ENCODE measurements at regions not wholly inside any gene's neighbourhood (a gene's known extent, or its start where the extent isn't known, plus 50 kb on each side); places are given as distances from the start of the nearest gene placed in this dataset.

DNA sequence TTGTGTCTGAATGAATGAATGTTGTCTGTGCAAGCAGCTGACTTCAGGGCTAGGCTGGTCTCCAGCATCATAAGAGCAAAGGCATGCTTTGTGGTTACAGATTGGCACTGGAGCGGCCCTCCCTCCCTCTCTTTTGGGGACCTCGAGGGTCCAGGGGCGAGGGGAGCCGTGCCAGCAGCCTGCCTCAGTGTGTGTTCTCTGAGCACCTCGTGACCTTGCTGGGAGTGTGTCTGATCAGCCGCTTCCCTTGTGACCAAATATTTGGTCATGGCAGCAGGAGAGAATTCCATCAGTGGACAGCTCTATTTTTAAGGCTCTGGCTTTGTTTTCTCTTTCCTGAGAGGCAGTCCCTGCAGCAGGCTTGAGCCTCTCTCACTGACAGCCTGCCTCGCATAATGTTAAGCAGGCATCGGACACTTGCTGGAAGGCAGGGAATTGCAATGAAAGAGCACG, 329.7 kb downstream of the UQCRFS1 start:
- no peak for DNase-seq (ENCODE audit: low spot score)

DNA sequence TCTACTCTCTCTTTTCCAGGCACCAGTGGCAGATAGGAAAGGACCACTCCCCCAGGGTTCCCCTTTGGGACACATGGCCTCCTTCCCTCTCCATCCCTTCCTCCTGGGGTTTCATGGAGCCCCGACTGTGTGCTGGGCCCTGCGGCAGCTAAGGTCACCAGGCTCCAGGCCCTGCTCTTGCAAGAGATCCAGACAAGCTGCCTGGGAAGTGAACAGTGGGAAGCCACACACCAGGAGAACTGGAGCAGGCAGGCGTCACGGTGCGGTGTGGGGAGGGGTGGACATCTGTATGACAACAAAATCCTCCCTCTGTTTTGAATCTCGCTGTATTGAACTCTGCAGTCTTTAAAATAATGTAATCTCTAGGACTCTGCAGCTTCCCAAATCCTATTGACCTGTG, 330.1 kb downstream of the UQCRFS1 start:
- DNase-seq (ENCODE audit: low spot score): no peak

DNA sequence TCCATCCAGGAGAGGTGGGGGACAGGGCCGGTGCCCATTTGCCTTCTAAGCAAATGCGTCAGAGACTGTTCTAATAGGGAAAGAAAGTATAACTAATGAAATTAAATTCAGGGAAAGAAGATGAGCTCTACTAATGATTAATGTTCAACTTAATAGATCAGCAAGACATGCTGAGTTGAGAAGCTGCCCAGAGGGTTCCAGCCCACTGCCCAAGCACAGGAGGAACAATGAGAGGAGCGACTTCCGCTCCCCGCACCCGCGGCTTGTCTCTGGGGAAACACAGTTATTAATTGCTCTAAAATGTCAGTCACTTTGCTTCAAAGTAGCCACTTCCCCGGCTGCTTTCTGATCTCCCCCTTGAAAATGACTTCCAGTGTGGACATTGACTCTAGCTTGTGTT, 331.3 kb downstream of the UQCRFS1 start:
- DNase-seq (ENCODE audit: low spot score): no peak

DNA sequence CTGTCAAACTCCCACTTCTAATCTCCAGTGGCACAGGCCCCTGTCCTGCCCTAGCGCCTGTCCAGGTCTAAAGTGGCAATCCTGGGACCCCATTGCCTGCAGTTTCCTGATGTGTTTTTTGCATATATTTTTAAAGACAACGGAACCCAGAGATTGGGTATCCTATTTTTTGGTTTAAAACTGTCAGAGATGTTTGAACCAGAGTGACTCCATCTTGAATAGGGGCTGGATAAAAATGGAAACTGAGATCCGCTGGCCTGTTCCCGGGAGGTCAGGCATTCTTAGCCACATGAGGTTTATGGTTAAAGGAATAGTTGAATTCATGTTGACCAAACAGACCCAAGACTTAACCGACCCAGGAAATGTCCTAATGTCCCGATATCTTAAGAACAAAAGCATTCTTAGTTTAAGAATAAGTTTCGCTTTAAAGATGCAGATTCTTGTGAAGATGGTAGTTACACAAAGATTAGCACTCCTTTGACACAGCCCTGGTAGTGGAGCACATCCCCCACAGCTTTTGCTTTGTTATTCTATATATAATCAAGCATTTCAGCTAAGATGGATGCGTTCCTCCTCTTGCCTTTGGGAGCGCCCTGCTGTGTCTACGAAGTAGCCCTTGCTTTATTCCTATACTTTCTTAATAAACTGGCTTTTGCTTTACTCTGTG, 332.1 kb downstream of the UQCRFS1 start:
- no peak for DNase-seq (ENCODE audit: low spot score)

DNA sequence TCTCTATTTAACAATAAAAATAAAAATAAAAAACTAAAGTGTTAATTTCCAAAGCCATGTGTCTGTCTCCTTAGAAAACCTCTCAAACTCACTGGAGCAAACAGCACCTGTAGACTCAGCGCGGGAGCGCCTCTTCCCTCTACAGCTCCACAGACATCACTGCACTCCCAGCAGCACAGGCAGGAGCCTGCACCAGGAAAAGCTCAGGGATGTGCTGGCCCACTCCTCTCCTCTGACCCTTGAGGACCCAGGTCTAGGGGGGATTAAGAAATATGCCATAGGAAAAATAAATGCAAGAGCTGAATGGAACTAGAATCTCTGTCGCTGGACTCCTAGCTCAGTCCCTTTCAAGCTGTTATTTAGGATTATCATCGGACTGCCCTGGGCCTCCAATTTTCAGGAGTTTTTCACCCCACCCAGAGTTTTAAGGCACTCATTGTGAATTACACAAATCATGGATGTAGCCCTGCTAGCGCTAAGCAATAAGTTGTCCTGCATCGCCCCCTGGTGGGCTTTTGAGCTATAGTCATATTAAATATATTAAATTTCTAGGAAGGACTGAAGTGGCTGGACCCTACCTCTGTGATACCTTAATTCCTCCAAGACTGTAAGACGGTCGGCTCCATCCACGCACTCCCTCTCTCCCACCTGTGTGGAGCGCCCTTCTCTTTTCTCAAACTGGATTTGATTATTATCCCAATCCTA, 333.9 kb downstream of the UQCRFS1 start:
- DNase-seq (ENCODE audit: low spot score): peak; percentile 37

DNA sequence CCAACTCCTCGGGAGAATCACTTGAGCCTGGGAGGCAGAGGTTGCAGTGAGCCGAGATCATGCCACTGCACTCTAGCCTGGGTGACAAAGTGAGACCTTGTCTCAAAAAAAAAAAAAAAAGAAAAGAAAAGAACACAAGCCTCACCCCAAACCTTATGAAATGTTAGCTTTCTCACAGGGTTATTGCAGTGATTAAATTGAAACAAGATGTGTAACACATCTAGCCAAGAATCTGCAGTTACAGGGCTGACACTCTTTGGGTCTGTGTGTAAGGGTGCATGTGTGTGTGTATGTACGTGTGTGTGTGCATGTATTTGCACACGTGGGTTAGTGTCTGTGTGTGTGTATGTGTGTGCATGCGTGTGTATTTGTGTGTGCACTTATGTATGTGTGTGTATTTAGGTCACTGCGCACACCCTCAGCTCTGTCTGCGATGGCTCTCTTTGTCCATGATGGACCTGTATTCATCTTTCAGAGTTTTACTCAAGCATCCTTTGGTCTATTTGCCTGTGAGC, 336.3 kb downstream of the UQCRFS1 start:
- no peak for DNase-seq (ENCODE audit: low spot score)

DNA sequence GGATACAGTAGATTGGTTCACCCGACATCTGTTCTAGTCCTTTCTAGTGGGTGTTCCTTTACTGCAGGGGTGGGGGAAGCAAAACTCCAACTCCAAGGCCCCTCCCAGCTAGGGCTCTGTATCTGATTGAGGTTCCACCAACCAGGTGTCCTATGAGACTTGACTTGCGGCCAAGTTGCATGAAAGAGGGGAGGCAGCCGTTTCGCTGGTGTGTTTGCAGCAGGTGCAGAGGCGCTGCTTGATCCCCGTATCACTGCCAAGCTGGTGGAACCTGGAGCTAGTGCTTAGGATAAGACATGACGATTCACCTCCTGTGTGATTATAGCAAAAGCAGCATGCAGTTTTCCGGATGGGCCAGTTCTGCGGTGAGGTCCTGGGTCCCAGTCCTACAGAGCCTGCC, 338.2 kb downstream of the UQCRFS1 start:
- DNase-seq (ENCODE audit: low spot score): no peak

DNA sequence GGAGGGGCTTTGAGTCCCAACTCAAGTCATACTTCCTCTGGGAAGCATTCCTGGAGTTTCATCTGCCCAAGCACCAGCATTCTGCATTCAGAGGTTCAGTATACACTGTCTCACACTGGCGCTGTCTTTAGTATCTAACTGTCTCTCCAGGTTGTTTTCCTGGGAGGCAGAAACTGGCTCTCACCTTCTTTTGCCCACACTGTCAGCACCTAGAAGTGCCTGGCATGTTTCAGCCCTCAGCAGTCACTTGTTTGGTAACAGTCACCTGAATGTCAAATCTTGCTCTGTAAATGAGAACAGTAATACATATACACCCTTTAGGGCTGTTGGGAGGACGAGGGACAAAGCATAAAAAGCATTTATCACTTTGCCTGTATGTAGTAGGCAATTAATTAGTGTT, 339.6 kb downstream of the UQCRFS1 start:
- DNase-seq (ENCODE audit: low spot score): no peak

DNA sequence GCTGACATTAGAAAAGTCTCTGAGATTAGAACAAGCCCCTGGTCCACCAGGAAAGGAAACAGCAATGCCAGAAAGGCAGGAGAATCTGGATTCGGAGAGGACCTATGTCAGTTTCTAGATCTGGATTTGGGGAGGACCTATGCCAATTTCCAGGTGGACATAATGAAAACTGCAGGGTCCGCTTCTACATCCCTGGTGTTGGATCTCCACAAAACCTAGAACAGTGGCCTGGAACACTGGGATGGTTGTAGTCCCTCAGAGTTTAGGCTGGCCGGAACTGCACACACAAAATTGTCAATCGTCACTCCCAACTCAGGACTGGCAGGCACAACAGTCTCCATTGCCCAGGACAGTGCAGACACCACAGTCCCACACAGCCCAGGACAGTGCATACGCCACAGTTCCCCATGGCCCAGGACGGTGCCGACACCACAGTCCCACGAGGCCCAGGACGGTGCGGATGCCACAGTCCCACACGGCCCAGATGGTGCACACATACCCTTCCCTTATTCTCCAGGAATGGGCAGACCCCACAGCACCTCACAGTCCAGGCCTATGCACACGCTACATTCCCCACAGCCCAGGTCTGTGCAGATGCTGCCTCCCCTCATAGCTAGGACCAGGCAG, 341.7 kb downstream of the UQCRFS1 start:
- no peak for DNase-seq (ENCODE audit: low spot score)

DNA sequence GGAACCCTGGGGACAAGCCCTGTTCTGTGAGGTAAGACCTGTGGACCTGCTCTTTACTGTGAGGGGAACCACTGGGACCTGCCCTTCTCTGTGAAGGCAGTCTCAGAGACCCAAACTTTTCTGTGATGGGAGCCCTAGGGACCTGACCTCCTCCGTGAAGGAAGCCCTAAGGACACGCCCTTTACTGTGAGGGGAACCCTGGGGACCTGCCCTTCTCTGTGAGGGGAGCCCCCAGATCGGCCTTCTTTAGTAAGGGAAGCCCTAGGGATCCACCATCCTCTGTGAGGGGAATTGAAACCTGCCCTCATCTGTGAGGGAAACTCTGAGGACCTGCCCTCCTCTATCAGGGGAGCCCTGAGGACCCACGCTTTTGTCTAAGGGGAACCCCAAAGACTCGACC, 343.5 kb downstream of the UQCRFS1 start:
- DNase-seq (ENCODE audit: low spot score): no peak

DNA sequence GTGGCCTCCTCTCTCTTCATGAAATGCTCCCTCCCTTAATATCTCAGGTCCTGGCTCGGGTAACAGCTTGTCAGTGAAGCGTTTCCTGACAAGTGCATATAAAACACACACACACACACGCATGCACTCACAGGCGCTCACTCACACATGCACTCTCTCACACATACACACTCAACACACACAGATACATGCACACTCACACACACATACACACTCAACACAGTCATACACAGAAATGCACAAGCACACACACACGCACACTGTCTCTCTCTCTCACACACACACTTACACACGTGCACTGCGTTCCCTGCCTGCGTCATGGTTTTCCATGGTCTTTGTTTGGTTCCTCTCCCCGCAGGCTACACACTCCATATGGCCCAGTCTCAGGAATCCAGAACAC, 344.1 kb downstream of the UQCRFS1 start:
- DNase-seq (ENCODE audit: low spot score): no peak

DNA sequence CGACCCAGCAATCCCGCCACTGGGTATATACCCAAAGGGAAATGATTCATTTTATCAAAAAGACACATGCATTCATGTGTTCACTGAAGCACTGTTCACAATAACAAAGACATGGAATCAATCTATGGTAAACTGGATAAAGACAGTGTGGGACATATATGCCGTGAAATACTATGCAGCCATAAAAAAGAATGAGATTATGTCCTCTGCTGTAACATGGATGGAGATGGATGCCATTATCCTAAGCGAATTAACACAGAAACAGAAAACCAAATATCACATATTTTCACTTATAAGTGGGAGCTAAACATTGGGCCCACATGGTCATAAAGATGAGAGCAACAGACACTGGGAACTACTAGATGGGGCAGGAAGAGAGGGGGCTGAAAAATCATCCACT, 345.0 kb downstream of the UQCRFS1 start:
- DNase-seq (ENCODE audit: low spot score): no peak

DNA sequence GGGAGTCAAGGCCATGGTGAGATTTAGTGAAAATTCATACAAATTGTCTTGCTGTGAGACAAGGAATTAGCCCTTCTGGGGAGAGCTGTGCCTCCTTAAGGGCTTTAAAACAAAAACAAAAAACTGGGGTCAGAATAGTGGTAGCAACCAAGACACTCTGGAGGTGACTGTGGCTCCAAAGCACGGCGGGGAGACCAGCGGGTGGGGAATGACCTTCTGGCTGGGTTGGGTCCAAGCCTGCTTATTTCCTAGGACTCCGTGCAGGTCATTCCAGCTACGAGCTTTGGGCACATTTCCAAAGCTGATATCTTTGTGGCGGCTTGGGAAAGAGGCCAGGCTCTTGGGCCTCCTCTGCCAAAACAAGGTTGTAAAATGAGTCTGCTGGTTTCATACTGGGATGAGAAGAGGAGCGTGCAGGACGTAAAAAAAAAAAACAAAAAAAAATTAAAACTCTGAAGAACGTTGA, 348.3 kb downstream of the UQCRFS1 start:
- no peak for DNase-seq (ENCODE audit: low spot score)

DNA sequence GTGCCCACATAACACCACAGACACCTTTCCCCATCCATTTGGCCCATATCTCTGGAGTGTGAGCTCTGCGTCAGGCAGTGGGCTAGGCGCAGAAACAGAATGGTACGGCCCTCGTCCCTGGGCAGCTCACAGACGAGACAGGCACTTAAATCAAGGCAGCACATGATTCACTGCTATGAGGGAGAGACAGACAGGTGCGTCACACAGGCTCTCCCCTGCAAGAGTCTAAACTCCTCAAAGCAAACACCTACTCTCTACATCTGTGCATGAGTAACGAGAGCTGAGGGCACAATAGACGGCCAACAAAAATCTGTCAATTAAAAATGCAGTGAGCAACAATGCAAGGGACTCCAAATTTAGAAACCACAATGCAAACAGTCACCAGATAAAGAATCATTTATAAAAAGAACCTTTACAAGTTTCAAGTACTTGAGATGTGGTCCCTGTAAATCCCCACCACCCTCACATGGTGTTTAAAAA, 348.9 kb downstream of the UQCRFS1 start:
- DNase-seq (ENCODE audit: low spot score): no peak

DNA sequence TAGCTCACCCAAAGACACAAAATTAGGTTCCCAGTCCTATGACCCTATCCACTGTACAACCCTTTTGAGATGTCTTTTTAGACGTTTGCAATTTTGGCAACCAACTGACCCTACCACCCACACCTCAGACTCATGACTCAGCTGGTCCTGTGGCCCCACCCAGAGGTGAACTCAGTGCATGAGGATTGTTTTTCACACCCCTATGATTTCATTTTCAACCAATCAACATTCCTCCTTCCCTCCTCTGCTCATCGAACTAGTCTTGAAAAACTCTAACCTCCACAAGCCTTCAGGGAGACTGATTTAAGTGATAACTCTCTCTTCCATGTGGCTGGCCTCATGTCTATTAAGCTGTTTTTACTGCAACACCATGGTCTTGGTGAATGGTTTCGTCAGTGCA, 350.7 kb downstream of the UQCRFS1 start:
- no peak for DNase-seq (ENCODE audit: low spot score)

DNA sequence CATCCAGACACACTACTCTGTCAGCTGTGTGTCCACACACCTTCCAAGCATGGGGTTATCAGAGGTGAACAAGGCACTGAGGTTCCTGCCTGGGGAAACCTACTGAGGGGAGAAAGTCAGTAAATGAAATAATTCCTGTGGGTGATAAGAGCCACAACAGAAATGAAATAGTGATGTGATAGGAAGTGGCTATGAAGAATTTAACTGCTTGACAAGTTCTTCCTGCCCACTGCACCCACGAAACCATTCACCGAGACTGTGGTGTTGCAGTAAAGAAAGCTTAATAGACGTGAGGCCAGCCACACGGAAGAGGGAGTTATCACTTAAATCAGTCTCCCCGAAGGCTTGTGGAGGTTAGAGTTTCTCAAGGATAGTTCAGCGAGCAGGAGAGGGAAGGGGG, 353.1 kb downstream of the UQCRFS1 start:
- DNase-seq (ENCODE audit: low spot score): no peak

DNA sequence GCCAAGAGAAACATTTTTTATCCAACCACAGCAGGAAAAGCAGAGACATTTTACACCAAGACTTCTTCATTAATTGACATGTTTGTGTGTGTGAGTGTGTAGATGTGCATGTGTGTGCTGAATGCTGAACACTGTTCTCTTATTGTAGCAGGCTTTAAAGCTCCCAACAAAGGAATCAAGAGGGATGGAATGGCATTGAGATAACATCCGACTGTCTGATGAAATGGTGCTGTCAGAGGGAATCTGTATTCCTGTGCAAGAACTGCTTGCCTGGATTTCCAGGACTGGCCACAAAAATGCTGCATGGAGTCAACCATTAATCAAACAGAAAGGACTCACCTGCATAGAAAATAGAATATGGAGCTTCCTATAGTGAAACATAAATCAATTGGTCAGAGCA, 354.0 kb downstream of the UQCRFS1 start:
- DNase-seq (ENCODE audit: low spot score): no peak

DNA sequence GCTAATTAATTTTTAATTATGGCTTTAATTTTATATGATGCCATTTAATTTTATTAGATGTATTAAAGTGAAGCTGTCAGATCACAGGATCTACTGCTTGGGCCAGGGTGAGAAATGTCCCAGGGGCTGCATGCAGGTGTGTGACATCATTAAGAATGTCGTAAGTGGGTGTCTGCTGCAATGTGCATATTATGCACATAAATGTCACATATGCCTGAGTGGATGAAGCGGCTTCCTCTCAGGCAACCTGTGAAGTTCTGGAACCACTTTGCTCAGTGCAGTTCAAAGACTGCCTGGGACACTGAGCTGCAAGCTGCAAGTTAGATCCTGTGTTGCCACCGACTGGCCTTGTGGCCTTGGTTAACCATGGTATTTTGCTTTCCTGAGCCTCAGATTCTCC, 355.0 kb downstream of the UQCRFS1 start:
- no peak for DNase-seq (ENCODE audit: low spot score)

DNA sequence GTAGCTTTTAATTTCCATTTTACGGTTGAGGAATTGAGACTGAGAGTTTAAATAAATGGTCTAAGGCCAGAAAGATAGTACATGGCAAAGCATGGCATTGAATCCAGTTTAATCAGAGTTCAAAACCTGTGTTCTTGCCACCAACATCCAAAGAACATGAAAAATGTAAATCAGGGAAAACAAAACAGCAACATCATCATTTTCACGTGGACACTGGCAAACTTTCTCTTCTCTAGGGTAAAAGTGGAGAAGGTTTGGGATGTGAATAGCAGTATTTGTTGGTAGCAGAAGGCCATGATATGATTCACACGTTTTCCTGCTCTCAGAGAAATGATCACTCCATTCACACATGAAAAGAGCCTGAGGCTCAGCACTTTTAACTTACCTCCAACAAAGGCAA, 357.7 kb downstream of the UQCRFS1 start:
- DNase-seq (ENCODE audit: low spot score): no peak

DNA sequence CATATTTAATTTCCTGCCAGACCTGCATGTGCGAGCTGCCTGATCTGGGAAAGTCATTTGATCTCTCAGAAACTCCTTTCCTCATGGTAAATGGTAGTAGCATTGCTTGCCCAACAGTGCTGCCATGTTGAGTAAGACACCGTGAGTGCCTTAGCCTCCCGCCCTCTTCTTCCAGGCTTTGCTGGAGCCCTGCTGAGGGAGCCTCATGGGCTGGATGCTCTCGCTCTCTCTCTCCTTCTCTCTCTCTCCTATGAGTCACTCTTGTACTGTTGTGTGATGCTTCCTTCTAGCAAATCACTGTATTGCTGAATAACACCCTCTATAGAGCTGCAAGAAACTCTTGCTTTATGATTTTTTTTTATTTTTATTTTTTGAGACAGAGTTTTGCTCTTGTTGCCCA, 365.5 kb downstream of the UQCRFS1 start:
- DNase-seq (ENCODE audit: low spot score): no peak

DNA sequence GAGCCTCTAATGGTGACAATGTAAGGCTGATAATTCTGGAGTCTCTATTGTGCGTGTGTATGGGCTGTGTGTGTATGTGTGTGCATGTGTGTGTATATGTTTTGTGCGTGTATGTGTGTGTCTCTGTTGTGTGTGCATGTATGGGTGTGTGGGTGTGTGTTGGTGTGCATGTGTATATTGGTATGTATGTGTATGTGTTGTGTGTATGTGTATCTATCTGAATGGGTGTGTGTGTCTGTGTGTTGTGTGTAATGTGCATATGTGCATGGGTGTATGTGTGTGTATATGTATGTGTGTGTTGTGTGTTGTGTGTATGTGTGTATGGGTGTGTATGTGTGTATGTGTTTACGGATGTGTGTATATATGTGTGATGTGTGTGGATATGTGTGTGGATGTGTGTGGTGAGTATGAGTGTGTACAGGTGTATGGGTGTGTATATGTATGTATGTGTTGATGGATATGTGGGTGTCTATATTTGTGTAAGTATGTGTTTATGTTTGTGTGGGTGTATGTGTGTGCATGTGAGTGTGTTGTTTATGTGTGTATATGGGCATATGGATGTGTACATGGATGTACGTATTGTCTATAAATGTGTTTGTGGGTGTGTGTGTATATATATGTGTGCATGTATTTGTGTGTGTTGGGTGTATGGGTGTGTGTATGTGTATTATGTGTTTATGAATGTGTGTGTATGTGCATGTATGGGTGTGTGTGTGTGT, 366.7 kb downstream of the UQCRFS1 start:
- no peak for DNase-seq (ENCODE audit: low spot score)

DNA sequence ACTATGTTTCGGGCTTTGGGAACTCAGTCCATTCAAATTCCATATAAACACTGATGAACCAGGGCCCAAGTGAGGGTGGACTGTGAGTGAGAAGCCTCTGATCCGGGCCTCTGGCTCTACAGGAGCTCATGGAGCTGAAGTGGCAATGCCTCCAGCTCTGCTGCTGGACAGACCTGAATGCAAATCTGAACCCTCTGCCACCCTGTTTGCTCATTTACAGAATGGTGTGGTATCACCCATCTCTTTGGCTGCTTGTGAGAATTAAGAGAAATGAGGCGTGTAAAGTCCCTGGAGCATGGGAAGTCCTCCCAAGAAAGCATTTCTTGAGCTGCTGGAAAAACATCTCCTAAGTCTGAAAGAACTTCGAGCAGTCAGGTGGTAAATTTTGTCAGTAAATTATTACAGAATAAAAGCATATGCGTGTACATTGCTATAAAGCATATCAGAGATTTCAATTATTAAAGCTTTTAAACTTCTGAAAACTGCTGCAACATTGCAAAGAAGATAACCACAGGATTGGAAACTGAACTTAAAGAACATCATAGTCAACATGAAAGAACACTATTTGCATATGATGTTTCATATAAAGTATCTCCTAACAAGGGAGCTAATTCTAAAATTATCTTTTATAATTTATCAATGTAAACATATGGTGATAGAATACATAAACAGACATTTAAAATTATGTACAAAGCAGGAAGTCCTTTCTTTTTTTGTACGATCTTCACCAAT, 369.0 kb downstream of the UQCRFS1 start:
- DNase-seq (ENCODE audit: low spot score): no peak
